ENCODE measurements at regions not wholly inside any gene's neighbourhood (a gene's known extent, or its start where the extent isn't known, plus 50 kb on each side); places are given as distances from the start of the nearest gene placed in this dataset.

GRCh38 chr4:125365731-125366130, 51.0 kb downstream of the FAT4 start:
- DNase-seq (ENCODE audit: low read depth) = no peak

- no peak for DNase-seq (ENCODE audit: low read depth)
Measured at GRCh38 chr4:125368146-125368545, 53.4 kb downstream of the FAT4 start.

- peak; percentile 18 for DNase-seq (ENCODE audit: low read depth)
Measured at GRCh38 chr4:125368671-125369081, 53.9 kb downstream of the FAT4 start.

GRCh38 chr4:125369098-125369497, 54.3 kb downstream of the FAT4 start:
- no peak for DNase-seq (ENCODE audit: low read depth)

- DNase-seq (ENCODE audit: low read depth) = no peak
Measured at GRCh38 chr4:125370478-125370877, 55.7 kb downstream of the FAT4 start.

- no peak for DNase-seq (ENCODE audit: low read depth)
Measured at GRCh38 chr4:125382995-125383394, 68.2 kb downstream of the FAT4 start.

GRCh38 chr4:125387770-125388169, 73.0 kb downstream of the FAT4 start:
- no peak for DNase-seq (ENCODE audit: low read depth)

GRCh38 chr4:125388613-125389012, 73.9 kb downstream of the FAT4 start:
- peak; percentile 42 for DNase-seq (ENCODE audit: low read depth)

GRCh38 chr4:125389713-125390112, 75.0 kb downstream of the FAT4 start:
- peak; percentile 78 for DNase-seq (ENCODE audit: low read depth)

- DNase-seq (ENCODE audit: low read depth) = peak; percentile 64
Measured at GRCh38 chr4:125390126-125390525, 75.4 kb downstream of the FAT4 start.

GRCh38 chr4:125390727-125391126, 76.0 kb downstream of the FAT4 start:
- no peak for DNase-seq (ENCODE audit: low read depth)

GRCh38 chr4:125392694-125393093, 77.9 kb downstream of the FAT4 start:
- no peak for DNase-seq (ENCODE audit: low read depth)

GRCh38 chr4:125393825-125394224, 79.1 kb downstream of the FAT4 start:
- DNase-seq (ENCODE audit: low read depth) = no peak

GRCh38 chr4:125397226-125397625, 82.5 kb downstream of the FAT4 start:
- DNase-seq (ENCODE audit: low read depth) = no peak

- no peak for DNase-seq (ENCODE audit: low read depth)
Measured at GRCh38 chr4:125398263-125399002, 83.7 kb downstream of the FAT4 start.

GRCh38 chr4:125400756-125401155, 86.0 kb downstream of the FAT4 start:
- DNase-seq (ENCODE audit: low read depth) = no peak

- no peak for DNase-seq (ENCODE audit: low read depth)
Measured at GRCh38 chr4:125401784-125402183, 87.0 kb downstream of the FAT4 start.

GRCh38 chr4:125420526-125420925, 105.8 kb downstream of the FAT4 start:
- no peak for DNase-seq (ENCODE audit: low read depth)

GRCh38 chr4:125421547-125421946, 106.8 kb downstream of the FAT4 start:
- DNase-seq (ENCODE audit: low read depth) = no peak

- DNase-seq (ENCODE audit: low read depth) = no peak
Measured at GRCh38 chr4:125423124-125423523, 108.4 kb downstream of the FAT4 start.

GRCh38 chr4:125428832-125429231, 114.1 kb downstream of the FAT4 start:
- no peak for DNase-seq (ENCODE audit: low read depth)

- no peak for DNase-seq (ENCODE audit: low read depth)
Measured at GRCh38 chr4:125430086-125430485, 115.3 kb downstream of the FAT4 start.

GRCh38 chr4:125432078-125432477, 117.3 kb downstream of the FAT4 start:
- no peak for DNase-seq (ENCODE audit: low read depth)

GRCh38 chr4:125433453-125433852, 118.7 kb downstream of the FAT4 start:
- DNase-seq (ENCODE audit: low read depth) = peak; percentile 30

All from GM04504 (cell line).